ENCODE measurements at regions not wholly inside any gene's neighbourhood (a gene's known extent, or its start where the extent isn't known, plus 50 kb on each side); places are given as distances from the start of the nearest gene placed in this dataset.

- no peak for ATAC-seq
These were observed 176.8 kb upstream of the ECI2 start for GRCh38 chr6:4311976-4312860.

GRCh38 chr6:4309540-4309939 is 174.2 kb upstream of the ECI2 start:
- no peak for ATAC-seq

More at GRCh38 chr6:4311976-4312860, 176.8 kb upstream of the ECI2 start:
- TF ChIP-seq RARB (CRISPR knock-in tag; IDR thresholded peaks at IDR 0.05) (no peak), CREB5 (CRISPR knock-in tag; IDR thresholded peaks at IDR 0.05; ENCODE audit: low read depth) (no peak), ESRRG (CRISPR knock-in tag; IDR thresholded peaks at IDR 0.05) (no peak), ISL1 (CRISPR knock-in tag; IDR thresholded peaks at IDR 0.05) (no peak), TSHZ2 (CRISPR knock-in tag; IDR thresholded peaks at IDR 0.05) (no peak), CSDC2 (CRISPR knock-in tag; IDR thresholded peaks at IDR 0.05) (no peak), BACH2 (CRISPR knock-in tag; IDR thresholded peaks at IDR 0.05; ENCODE audit: borderline replicate concordance) (no peak), TCF4 (CRISPR knock-in tag; IDR thresholded peaks at IDR 0.05; ENCODE audit: borderline replicate concordance) (no peak), ZNF565 (CRISPR knock-in tag; conservative IDR thresholded peaks at IDR 0.05; ENCODE audit: low read depth) (no peak), SNAI2 (CRISPR knock-in tag; IDR thresholded peaks at IDR 0.05) (no peak)

More at GRCh38 chr6:4309540-4309939, 174.2 kb upstream of the ECI2 start:
- no peak for TF ChIP-seq POU6F1 (CRISPR knock-in tag; IDR thresholded peaks at IDR 0.05; ENCODE audit: borderline replicate concordance, low read depth)
- no peak for TF ChIP-seq ZFP30 (CRISPR knock-in tag; IDR thresholded peaks at IDR 0.05)
- TF ChIP-seq GLIS3 (CRISPR knock-in tag; IDR thresholded peaks at IDR 0.05) = no peak
- TF ChIP-seq CREB5 (CRISPR knock-in tag; IDR thresholded peaks at IDR 0.05; ENCODE audit: low read depth) = no peak
- no peak for TF ChIP-seq CSRNP3 (CRISPR knock-in tag; IDR thresholded peaks at IDR 0.05)
- TF ChIP-seq TCF4 (CRISPR knock-in tag; IDR thresholded peaks at IDR 0.05; ENCODE audit: borderline replicate concordance) = no peak
- TF ChIP-seq BACH2 (CRISPR knock-in tag; IDR thresholded peaks at IDR 0.05; ENCODE audit: borderline replicate concordance) = no peak
- TF ChIP-seq CSDC2 (CRISPR knock-in tag; IDR thresholded peaks at IDR 0.05) = no peak
- TF ChIP-seq PATZ1 (CRISPR knock-in tag; IDR thresholded peaks at IDR 0.05; ENCODE audit: borderline replicate concordance) = no peak
- no peak for TF ChIP-seq ARNTL (CRISPR knock-in tag; IDR thresholded peaks at IDR 0.05; ENCODE audit: borderline replicate concordance, low read depth)
- no peak for TF ChIP-seq ZNF70 (CRISPR knock-in tag; IDR thresholded peaks at IDR 0.05)
- no peak for TF ChIP-seq ZNF8 (CRISPR knock-in tag; IDR thresholded peaks at IDR 0.05)
- TF ChIP-seq ISL1 (CRISPR knock-in tag; IDR thresholded peaks at IDR 0.05) = no peak
- no peak for TF ChIP-seq ZFP3 (CRISPR knock-in tag; IDR thresholded peaks at IDR 0.05)
- no peak for TF ChIP-seq ZNF565 (CRISPR knock-in tag; conservative IDR thresholded peaks at IDR 0.05; ENCODE audit: low read depth)
- TF ChIP-seq TSHZ2 (CRISPR knock-in tag; IDR thresholded peaks at IDR 0.05) = no peak

Measured in SK-N-SH treated with all-trans-retinoic acid at 6 μM for 48 hours (cell line).